ENCODE measurements at regions not wholly inside any gene's neighbourhood (a gene's known extent, or its start where the extent isn't known, plus 50 kb on each side); places are given as distances from the start of the nearest gene placed in this dataset.

- no peaks in the 10 kb centered on the region for H3F3A ChIP-seq (ENCODE audit: control insufficient read depth, insufficient read depth)
- H3K9me2 ChIP-seq (replicated peaks; ENCODE audit: control insufficient read depth, low read length), result no peaks in the 10 kb centered on the region
- no peaks in the 10 kb centered on the region for H4K20me1 ChIP-seq (ENCODE audit: control insufficient read depth, insufficient read depth, low read depth, low read length)
- H3K4me3 ChIP-seq (ENCODE audit: low read length), result no peak overlapping the region
- H3K79me2 ChIP-seq (ENCODE audit: control insufficient read depth, low read length), result no peaks in the 10 kb centered on the region
- H3K27me3 ChIP-seq (ENCODE audit: control insufficient read depth, low read length), result no peaks in the 10 kb centered on the region
- no peaks in the 10 kb centered on the region for H3K36me3 ChIP-seq (ENCODE audit: control insufficient read depth, low read length)
- H3K4me2 ChIP-seq (ENCODE audit: low read length), result no peak overlapping the region
- no peak overlapping the region for H3K27ac ChIP-seq (ENCODE audit: low read depth, low read length)
- no peak for TF ChIP-seq EZH2phosphoT487 (IDR thresholded peaks at IDR 0.05; ENCODE audit: borderline replicate concordance, low read length)
- TF ChIP-seq, protein P1, sequence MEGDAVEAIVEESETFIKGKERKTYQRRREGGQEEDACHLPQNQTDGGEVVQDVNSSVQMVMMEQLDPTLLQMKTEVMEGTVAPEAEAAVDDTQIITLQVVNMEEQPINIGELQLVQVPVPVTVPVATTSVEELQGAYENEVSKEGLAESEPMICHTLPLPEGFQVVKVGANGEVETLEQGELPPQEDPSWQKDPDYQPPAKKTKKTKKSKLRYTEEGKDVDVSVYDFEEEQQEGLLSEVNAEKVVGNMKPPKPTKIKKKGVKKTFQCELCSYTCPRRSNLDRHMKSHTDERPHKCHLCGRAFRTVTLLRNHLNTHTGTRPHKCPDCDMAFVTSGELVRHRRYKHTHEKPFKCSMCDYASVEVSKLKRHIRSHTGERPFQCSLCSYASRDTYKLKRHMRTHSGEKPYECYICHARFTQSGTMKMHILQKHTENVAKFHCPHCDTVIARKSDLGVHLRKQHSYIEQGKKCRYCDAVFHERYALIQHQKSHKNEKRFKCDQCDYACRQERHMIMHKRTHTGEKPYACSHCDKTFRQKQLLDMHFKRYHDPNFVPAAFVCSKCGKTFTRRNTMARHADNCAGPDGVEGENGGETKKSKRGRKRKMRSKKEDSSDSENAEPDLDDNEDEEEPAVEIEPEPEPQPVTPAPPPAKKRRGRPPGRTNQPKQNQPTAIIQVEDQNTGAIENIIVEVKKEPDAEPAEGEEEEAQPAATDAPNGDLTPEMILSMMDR (IDR thresholded peaks at IDR 0.05; ENCODE audit: low read depth, low read length, poor library complexity, severe bottlenecking), result no peak
- H3K4me1 ChIP-seq (ENCODE audit: control insufficient read depth, low read length), result no peaks in the 10 kb centered on the region
- H3K9me3 ChIP-seq (ENCODE audit: control insufficient read depth, insufficient read depth, low read length), result no peaks in the 10 kb centered on the region
Observed at GRCh38 chr4:96955226-96955625, 1115.3 kb downstream of the PDHA2 start.

DNA sequence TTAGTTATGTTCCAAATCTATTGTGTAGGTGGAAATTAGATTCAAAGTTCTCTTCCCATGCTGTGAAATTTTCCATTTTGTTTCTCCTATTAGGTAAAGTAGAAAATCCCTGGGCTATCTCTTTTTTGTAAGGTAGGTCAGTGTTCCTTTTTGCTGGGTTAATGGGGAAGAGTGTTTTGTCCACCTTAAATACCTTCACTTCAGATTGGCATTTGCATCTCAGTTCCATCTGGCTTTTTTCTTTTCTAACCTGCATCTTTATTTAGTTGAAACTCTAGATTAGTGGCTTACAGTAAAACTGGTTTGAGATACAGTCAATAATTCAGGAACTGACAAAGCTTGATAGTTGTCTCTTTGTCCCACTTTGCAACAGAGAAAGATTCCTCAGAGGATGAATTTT lies 1115.8 kb downstream of the PDHA2 start:
- Histone ChIP-seq H3K79me2 (ENCODE audit: control insufficient read depth, low read length) (no peaks in the 10 kb centered on the region), H3K27ac (ENCODE audit: low read depth, low read length) (no peak overlapping the region), H3F3A (ENCODE audit: control insufficient read depth, insufficient read depth) (no peaks in the 10 kb centered on the region), H3K36me3 (ENCODE audit: control insufficient read depth, low read length) (no peaks in the 10 kb centered on the region), H4K20me1 (ENCODE audit: control insufficient read depth, insufficient read depth, low read depth, low read length) (no peaks in the 10 kb centered on the region), H3K4me3 (ENCODE audit: low read length) (no peak overlapping the region), H3K9me3 (ENCODE audit: control insufficient read depth, insufficient read depth, low read length) (no peaks in the 10 kb centered on the region), H3K27me3 (ENCODE audit: control insufficient read depth, low read length) (no peaks in the 10 kb centered on the region), H3K4me1 (ENCODE audit: control insufficient read depth, low read length) (no peaks in the 10 kb centered on the region), H3K4me2 (ENCODE audit: low read length) (no peak overlapping the region), H3K9me2 (replicated peaks; ENCODE audit: control insufficient read depth, low read length) (no peaks in the 10 kb centered on the region)
- TF ChIP-seq, protein P1 (IDR thresholded peaks at IDR 0.05; ENCODE audit: low read depth, low read length, poor library complexity, severe bottlenecking), result no peak
- TF ChIP-seq EZH2phosphoT487 (IDR thresholded peaks at IDR 0.05; ENCODE audit: borderline replicate concordance, low read length), result no peak

DNA sequence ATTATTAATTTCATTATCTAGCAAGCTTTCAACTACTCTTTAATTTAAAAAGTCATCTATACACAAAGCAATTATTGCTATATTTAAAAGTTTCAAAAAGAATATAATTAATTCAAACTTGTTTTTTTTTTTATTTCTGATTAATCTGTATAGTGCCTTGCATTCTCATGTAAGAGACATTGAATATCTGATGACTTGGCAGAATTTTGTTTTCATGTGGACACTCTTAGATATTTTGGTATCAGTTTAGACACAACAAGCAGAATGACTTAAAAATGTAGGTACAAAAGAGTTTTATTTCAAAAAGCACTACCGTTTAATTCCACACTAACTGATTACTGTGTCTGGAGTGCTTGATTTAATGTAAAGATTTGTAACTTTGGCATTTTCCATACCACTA lies 1129.6 kb downstream of the PDHA2 start:
- Histone ChIP-seq H3K27ac (ENCODE audit: low read depth, low read length) (no peak overlapping the region), H3K79me2 (ENCODE audit: control insufficient read depth, low read length) (no peaks in the 10 kb centered on the region), H3F3A (ENCODE audit: control insufficient read depth, insufficient read depth) (no peaks in the 10 kb centered on the region), H3K4me2 (ENCODE audit: low read length) (no peak overlapping the region), H3K4me3 (ENCODE audit: low read length) (no peak overlapping the region), H3K4me1 (ENCODE audit: control insufficient read depth, low read length) (no peaks in the 10 kb centered on the region), H3K36me3 (ENCODE audit: control insufficient read depth, low read length) (no peaks in the 10 kb centered on the region), H3K27me3 (ENCODE audit: control insufficient read depth, low read length) (no peaks in the 10 kb centered on the region), H3K9me3 (ENCODE audit: control insufficient read depth, insufficient read depth, low read length) (no peaks in the 10 kb centered on the region), H3K9me2 (replicated peaks; ENCODE audit: control insufficient read depth, low read length) (no peaks in the 10 kb centered on the region), H4K20me1 (ENCODE audit: control insufficient read depth, insufficient read depth, low read depth, low read length) (no peaks in the 10 kb centered on the region)
- TF ChIP-seq, protein P1 (IDR thresholded peaks at IDR 0.05; ENCODE audit: low read depth, low read length, poor library complexity, severe bottlenecking), result no peak
- no peak for TF ChIP-seq EZH2phosphoT487 (IDR thresholded peaks at IDR 0.05; ENCODE audit: borderline replicate concordance, low read length)

DNA sequence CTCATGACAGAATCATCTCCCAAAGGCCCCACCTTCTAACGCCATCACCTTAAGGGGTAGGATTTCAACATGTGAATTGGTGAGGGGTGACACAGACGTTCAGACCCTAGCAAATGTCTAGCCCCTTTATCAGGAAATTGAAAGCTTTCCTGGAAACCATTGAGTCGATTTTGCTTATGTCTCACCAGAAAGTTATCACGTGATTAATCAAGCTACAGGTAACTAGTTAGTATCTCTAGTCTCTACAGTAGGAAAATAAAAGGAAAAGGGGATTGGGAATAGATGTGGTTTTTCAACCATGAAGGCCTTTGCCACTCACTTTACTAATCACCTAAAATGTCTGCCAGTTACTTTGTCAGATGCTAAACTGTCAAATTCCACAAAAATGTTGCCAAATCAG lies 1133.0 kb downstream of the PDHA2 start:
- Histone ChIP-seq H3K4me1 (ENCODE audit: control insufficient read depth, low read length) (no peaks in the 10 kb centered on the region), H3K27me3 (ENCODE audit: control insufficient read depth, low read length) (no peaks in the 10 kb centered on the region), H3K4me3 (ENCODE audit: low read length) (no peak overlapping the region), H3F3A (ENCODE audit: control insufficient read depth, insufficient read depth) (no peaks in the 10 kb centered on the region), H3K9me2 (replicated peaks; ENCODE audit: control insufficient read depth, low read length) (no peaks in the 10 kb centered on the region), H3K9me3 (ENCODE audit: control insufficient read depth, insufficient read depth, low read length) (no peaks in the 10 kb centered on the region), H3K79me2 (ENCODE audit: control insufficient read depth, low read length) (no peaks in the 10 kb centered on the region), H3K36me3 (ENCODE audit: control insufficient read depth, low read length) (no peaks in the 10 kb centered on the region), H4K20me1 (ENCODE audit: control insufficient read depth, insufficient read depth, low read depth, low read length) (no peaks in the 10 kb centered on the region), H3K27ac (ENCODE audit: low read depth, low read length) (no peak overlapping the region), H3K4me2 (ENCODE audit: low read length) (no peak overlapping the region)
- TF ChIP-seq EZH2phosphoT487 (IDR thresholded peaks at IDR 0.05; ENCODE audit: borderline replicate concordance, low read length), result no peak
- TF ChIP-seq, protein P1 (IDR thresholded peaks at IDR 0.05; ENCODE audit: low read depth, low read length, poor library complexity, severe bottlenecking), result no peak

All from DOHH2 (cell line).